ENCODE measurements at regions not wholly inside any gene's neighbourhood (a gene's known extent, or its start where the extent isn't known, plus 50 kb on each side); places are given as distances from the start of the nearest gene placed in this dataset.

- TF ChIP-seq, protein P1, sequence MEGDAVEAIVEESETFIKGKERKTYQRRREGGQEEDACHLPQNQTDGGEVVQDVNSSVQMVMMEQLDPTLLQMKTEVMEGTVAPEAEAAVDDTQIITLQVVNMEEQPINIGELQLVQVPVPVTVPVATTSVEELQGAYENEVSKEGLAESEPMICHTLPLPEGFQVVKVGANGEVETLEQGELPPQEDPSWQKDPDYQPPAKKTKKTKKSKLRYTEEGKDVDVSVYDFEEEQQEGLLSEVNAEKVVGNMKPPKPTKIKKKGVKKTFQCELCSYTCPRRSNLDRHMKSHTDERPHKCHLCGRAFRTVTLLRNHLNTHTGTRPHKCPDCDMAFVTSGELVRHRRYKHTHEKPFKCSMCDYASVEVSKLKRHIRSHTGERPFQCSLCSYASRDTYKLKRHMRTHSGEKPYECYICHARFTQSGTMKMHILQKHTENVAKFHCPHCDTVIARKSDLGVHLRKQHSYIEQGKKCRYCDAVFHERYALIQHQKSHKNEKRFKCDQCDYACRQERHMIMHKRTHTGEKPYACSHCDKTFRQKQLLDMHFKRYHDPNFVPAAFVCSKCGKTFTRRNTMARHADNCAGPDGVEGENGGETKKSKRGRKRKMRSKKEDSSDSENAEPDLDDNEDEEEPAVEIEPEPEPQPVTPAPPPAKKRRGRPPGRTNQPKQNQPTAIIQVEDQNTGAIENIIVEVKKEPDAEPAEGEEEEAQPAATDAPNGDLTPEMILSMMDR (IDR thresholded peaks at IDR 0.05; ENCODE audit: low read depth, low read length), result no peak
- TF ChIP-seq EZH2phosphoT487 (IDR thresholded peaks at IDR 0.05; ENCODE audit: low read depth), result no peak
Observed at GRCh38 chr2:107218208-107218607, 332.2 kb upstream of the ST6GAL2 start.
